ENCODE measurements at regions not wholly inside any gene's neighbourhood (a gene's known extent, or its start where the extent isn't known, plus 50 kb on each side); places are given as distances from the start of the nearest gene placed in this dataset.

- no peaks in the 10 kb centered on the region for H3K36me3 ChIP-seq (ENCODE audit: low read depth)
- H3K27ac ChIP-seq (ENCODE audit: poor library complexity, severe bottlenecking), result no peak overlapping the region
- peaks cover 25% of the 10 kb centered on the region for H3K4me1 ChIP-seq (ENCODE audit: insufficient read depth, poor library complexity, severe bottlenecking)
- ATAC-seq (ENCODE audit: low read depth) (peak; percentile 94), DNase-seq (ENCODE audit: low spot score) (no peak)
- H3K27me3 ChIP-seq (ENCODE audit: insufficient read depth, poor library complexity, severe bottlenecking), result no peaks in the 10 kb centered on the region
- TF ChIP-seq CTCF (IDR thresholded peaks at IDR 0.05; ENCODE audit: poor library complexity, severe bottlenecking), result no peak
- H3K9me3 ChIP-seq (ENCODE audit: severe bottlenecking), result no peaks in the 10 kb centered on the region
- no peak overlapping the region for H3K4me3 ChIP-seq (ENCODE audit: severe bottlenecking)
These were observed 1237.6 kb upstream of the LRRTM1 start for GRCh38 chr2:81542119-81542518.

- Histone ChIP-seq H3K27ac (ENCODE audit: poor library complexity, severe bottlenecking) (no peak overlapping the region), H3K36me3 (ENCODE audit: low read depth) (no peaks in the 10 kb centered on the region)
These were observed 1225.4 kb upstream of the LRRTM1 start for GRCh38 chr2:81529944-81530343.

GRCh38 chr2:81528852-81529480, 1224.4 kb upstream of the LRRTM1 start:
- Histone ChIP-seq H3K27ac (ENCODE audit: poor library complexity, severe bottlenecking) (no peak overlapping the region), H3K4me3 (ENCODE audit: severe bottlenecking) (no peak overlapping the region), H3K4me1 (ENCODE audit: insufficient read depth, poor library complexity, severe bottlenecking) (no peaks in the 10 kb centered on the region), H3K36me3 (ENCODE audit: low read depth) (no peaks in the 10 kb centered on the region), H3K9me3 (ENCODE audit: severe bottlenecking) (no peaks in the 10 kb centered on the region), H3K27me3 (ENCODE audit: insufficient read depth, poor library complexity, severe bottlenecking) (no peaks in the 10 kb centered on the region)
- ATAC-seq (ENCODE audit: low read depth) (no peak), DNase-seq (ENCODE audit: low spot score) (no peak)
- TF ChIP-seq CTCF (IDR thresholded peaks at IDR 0.05; ENCODE audit: poor library complexity, severe bottlenecking), result no peak

More at GRCh38 chr2:81529944-81530343, 1225.4 kb upstream of the LRRTM1 start:
- no peak for TF ChIP-seq CTCF (IDR thresholded peaks at IDR 0.05; ENCODE audit: poor library complexity, severe bottlenecking)
- no peak for ATAC-seq (ENCODE audit: low read depth)
- Histone ChIP-seq H3K4me3 (ENCODE audit: severe bottlenecking) (no peak overlapping the region), H3K4me1 (ENCODE audit: insufficient read depth, poor library complexity, severe bottlenecking) (no peaks in the 10 kb centered on the region), H3K9me3 (ENCODE audit: severe bottlenecking) (no peaks in the 10 kb centered on the region), H3K27me3 (ENCODE audit: insufficient read depth, poor library complexity, severe bottlenecking) (no peaks in the 10 kb centered on the region)
- DNase-seq (ENCODE audit: low spot score), result no peak

GRCh38 chr2:81523344-81523743, 1218.8 kb upstream of the LRRTM1 start:
- no peaks in the 10 kb centered on the region for H3K27me3 ChIP-seq (ENCODE audit: insufficient read depth, poor library complexity, severe bottlenecking)
- H3K4me1 ChIP-seq (ENCODE audit: insufficient read depth, poor library complexity, severe bottlenecking), result no peaks in the 10 kb centered on the region
- ATAC-seq (ENCODE audit: low read depth) (no peak), DNase-seq (ENCODE audit: low spot score) (no peak)
- no peak overlapping the region for H3K4me3 ChIP-seq (ENCODE audit: severe bottlenecking)
- H3K27ac ChIP-seq (ENCODE audit: poor library complexity, severe bottlenecking), result no peak overlapping the region
- no peak for TF ChIP-seq CTCF (IDR thresholded peaks at IDR 0.05; ENCODE audit: poor library complexity, severe bottlenecking)
- H3K9me3 ChIP-seq (ENCODE audit: severe bottlenecking), result no peaks in the 10 kb centered on the region
- H3K36me3 ChIP-seq (ENCODE audit: low read depth), result no peaks in the 10 kb centered on the region

- no peak for ATAC-seq (ENCODE audit: low read depth)
- TF ChIP-seq CTCF (IDR thresholded peaks at IDR 0.05; ENCODE audit: poor library complexity, severe bottlenecking), result no peak
- Histone ChIP-seq H3K27me3 (ENCODE audit: insufficient read depth, poor library complexity, severe bottlenecking) (no peaks in the 10 kb centered on the region), H3K4me1 (ENCODE audit: insufficient read depth, poor library complexity, severe bottlenecking) (no peaks in the 10 kb centered on the region), H3K4me3 (ENCODE audit: severe bottlenecking) (no peak overlapping the region), H3K36me3 (ENCODE audit: low read depth) (no peaks in the 10 kb centered on the region), H3K27ac (ENCODE audit: poor library complexity, severe bottlenecking) (no peak overlapping the region), H3K9me3 (ENCODE audit: severe bottlenecking) (no peaks in the 10 kb centered on the region)
- no peak for DNase-seq (ENCODE audit: low spot score)
These were observed 1208.8 kb upstream of the LRRTM1 start for GRCh38 chr2:81513328-81513727.

All from RWPE2 (cell line).